GM18858 (cell line): ENCODE measurements at regions not wholly inside any gene's neighbourhood (a gene's known extent, or its start where the extent isn't known, plus 50 kb on each side); places are given as distances from the start of the nearest gene placed in this dataset.

Source experiments
- ATAC-seq: cut with Tn5 transposase; IDR thresholded peaks from one replicate; pipeline ENCODE4 v1.9.1; 2021; ENCODE audit not compliant: unreplicated experiment

DNA sequence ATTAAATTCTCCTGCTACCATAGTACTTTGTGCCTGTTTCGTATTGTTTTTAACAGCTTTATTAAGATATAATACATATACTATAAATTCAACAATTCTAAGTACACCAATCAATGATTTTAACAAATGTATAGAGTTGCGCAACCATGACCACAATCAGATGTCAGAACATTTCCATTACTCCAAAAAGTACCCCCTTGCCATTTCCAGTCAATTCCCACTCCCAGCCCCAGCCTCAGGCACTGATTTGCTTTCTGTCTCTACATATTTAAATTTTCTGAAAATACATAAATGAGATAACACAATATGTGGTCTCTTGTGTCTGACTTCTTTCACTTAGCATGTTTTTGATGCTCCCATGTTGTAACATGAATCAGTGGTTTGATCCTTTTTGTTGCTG, 193.9 kb downstream of the FIGN start:
- ATAC-seq, result no peak

DNA sequence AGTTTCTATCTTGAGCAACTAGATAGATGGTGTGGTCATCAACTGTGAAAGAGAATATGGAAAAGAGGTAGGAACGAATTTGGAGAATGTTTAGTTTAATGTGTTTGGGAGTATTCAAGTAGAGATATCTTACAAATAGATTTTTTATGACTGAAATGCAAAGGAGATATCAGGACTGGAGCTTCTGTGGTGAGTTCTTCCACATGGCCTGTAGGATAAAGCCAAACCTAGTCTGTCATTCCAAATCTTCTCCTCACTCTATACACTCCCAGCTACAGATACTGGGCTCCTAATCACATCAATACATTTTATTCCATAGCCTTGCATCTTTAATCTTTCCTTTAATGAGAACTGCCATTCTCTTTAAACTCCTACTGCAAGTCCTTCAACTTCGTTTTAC, 194.3 kb downstream of the FIGN start:
- ATAC-seq, result no peak

DNA sequence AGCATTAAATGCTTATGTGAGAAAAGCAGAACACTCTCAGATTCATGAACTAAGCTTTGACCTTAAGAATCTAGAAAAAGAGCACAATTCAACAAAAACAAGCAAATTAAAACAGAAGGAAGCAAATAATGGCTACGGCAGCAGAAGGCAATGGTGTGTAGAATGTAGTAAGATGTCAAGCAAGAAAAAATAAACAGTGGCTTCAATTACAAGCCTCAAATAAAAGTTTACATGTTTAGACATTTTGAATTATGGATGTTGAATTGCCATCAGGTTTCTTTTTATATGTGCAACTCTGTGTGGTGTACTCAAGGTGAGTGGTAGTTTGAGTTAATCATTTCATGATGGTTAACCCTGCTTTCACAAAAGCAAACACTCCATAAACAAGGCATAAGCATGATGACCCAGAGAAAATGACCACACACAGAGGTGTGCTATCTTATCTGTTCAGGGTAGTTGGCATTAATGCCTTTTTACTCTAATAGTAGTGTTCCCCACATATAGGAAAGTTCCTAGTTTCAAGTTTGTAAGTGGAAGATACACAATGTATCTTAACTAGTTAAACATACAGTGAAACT, 207.1 kb downstream of the FIGN start:
- no peak for ATAC-seq

DNA sequence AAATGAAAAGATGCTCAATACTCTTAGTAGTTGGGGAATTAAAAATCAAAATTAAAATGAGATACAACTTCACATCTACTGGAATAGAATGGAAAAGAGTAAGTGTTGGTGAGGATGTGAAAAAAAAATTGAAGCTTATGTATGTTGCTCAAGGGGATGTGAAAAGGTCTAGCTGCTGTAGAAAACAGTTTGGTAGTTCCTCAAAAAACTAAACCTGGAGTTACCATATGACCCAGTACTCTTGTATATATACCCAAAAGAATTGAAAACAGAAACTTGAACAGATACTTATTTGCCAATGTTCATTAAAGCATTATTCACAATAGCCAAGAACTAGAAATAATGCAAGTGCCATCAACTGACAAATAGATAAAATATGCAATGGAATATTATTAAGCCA, 208.4 kb downstream of the FIGN start:
- ATAC-seq, result no peak

DNA sequence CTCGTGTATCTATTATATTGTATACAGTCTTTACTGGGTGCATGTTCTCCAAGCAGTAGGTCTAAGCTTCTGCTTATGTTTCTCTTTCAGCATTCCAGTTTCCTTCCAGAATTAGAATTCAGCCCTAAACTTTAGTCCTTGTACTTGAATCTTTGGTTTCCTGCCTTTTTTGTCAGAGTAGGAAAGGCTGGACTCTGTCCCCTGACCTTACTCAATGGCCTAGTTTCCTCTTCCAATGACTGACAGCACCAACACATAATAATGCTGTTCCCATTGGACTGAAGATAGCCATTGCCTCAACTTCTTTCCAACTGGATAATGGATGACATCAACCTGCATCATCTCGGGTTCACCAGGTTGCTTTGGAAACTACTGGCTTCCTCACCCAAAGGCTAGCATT, 217.0 kb downstream of the FIGN start:
- no peak for ATAC-seq

DNA sequence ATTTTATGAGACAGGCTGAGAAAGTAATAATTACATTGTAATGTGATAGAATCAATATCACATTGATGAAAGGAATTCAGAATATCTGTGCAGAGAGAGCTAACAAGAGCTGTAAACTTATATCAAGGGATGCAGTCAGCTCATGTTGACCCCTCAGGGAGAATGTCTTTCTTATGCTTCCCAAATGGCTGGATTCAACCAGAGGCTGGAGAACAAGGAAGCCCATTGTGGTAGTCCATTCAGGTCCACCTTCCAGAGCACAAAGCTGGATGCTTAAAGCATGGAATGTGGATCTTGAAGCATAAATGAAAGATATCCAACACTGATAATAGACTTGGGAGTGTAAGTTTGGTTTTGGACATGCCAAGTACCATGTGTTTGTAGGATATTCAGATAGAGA, 220.0 kb downstream of the FIGN start:
- no peak for ATAC-seq

DNA sequence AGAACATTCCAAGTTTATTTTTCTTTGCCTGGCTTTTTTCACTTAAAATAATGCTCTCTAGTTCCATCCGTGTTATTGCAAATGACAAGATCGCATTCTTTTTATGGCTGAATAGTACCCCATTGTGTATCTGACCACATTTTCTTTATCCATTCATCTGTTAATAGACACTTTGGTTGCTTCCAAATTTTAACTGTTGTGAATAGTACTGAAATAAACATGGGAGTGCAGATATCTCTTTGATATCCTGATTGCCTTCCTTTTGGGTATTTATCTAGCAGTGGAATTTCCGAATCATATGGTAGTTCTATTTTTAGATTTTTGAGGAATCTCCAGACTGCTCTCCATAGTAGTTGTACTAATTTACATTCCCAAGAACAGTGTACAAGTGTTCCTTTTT, 230.5 kb downstream of the FIGN start:
- no peak for ATAC-seq

DNA sequence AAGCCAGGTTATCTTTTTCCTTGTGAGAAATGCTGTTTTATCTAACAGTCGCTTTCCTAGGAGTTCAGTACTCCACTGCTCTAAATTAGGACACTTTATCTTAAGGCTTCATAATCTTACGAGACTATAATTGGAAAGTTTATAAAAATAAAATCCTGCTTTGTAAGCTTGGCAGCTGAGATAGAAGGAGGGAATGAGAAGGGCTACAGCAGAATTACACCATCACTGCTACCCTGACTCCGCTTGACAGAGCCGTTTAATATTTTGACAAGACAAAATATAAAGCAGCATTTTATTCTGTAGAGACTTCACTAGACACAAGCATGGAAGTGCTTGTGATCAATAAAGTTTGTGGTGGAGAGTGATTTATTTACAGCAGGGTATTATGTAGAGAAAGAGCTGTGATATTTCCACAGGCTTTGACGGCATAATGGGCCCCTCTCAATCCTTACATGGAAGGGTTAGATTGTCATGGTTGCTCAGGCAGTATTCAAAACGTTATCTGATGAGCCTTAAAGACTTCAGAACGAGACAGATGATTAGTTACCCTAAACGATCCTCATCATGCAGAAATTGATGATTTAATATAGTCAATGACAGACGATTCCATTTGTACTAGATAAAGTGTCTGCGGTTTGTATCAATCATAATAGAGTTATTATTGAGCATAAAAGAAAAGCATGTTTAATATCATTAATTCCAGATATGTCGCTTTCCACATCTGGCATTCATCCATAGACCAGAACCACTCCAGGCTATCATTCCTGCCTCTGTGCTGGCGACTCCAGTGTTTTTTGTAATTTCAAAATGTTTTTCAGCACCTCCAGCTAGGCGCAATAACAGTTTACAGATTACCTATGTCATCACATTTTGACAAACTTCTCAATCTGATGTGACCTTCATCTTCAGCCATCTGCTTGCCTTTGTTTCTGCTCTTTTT, 242.2 kb downstream of the FIGN start:
- no peak for ATAC-seq

DNA sequence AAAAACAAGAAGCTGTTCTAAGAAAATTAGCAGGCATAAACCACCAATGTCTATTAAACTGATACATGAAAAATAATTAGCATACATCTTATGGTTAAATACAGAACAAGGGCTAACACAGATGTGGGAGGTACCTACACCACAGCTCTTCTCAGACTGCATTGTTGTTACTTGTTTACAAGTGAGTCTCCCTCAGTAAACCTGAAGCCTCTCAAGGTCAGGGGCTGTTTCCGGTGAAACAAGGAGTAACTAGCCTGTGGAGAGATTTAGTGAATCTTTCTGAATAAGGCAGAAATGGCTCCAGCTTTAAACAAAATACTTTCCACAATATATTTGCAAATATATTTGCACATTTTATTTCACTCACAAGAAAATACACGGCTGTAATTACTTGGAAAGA, 244.0 kb downstream of the FIGN start:
- no peak for ATAC-seq

DNA sequence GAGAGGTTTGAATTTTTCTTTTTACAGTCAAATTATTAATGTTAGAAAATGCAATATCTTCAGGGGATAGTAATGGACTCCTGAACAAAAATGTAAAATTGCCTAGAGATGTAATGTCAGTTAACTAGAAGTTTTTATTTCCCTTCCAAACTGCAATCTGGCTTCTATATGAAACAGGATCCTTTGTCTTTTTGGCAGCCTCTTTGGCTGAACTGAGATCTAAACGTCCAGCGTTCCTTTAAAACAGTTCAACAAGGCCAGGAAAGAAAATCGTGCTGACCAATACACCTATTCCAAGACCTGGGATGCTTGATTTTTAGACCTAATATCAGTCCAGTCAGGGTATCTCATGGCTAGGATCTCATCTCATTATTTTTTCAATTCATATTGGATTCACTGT, 245.5 kb downstream of the FIGN start:
- ATAC-seq, result no peak

DNA sequence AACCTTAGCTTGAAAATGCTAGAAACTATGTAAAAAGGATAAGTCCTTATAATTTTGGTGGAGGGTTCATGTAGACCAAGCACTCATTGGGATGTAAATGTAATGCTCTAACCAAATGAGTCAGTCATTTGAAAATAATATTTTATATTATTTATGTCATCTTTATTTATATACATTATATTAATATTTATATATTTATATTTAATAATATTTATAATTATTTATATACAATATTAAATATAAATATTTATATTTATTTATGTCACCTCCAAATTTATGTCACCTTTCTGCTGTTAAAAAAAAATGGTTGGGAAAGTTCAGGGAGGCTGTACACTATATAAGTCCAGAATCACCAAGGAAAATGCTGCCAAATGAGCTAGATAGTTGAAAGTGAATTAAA, 254.3 kb downstream of the FIGN start:
- ATAC-seq, result no peak

DNA sequence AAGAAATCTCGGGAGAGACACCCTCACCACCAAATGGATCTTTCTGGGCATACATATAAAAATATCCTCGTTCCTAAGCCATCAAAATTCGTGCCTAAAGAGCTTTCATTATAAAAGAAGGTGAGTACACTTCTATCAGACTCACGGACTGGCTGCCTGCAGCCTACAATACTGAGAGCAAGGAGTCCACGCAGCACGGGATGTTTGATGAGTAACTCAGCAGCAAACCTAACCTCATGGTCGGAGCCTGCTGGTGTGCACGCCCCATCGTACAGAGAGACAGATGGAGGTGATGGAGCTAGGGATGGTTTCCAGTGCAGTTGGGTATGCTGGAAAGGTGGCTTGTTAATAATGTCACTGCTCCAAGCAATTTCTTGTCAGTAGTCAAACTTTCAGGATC, 256.2 kb downstream of the FIGN start:
- ATAC-seq, result no peak

DNA sequence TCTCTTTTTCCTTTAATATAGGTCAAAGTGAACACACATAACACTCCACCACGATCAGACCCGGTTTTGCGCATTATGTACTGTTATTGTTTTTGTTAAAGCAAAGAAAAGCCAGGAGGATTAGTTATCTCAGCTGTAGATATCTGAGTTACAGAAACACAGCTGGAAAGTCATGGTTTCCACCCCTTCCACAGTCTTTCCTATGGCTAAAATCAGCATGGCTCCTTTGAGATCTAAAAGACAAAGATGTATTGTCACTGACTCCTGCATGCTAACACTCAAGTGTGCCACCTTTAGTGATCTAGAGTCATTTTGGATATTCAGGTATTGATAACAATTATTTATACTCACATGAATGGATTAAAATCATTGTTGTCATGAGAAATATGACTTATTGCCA, 260.0 kb downstream of the FIGN start:
- ATAC-seq, result no peak

DNA sequence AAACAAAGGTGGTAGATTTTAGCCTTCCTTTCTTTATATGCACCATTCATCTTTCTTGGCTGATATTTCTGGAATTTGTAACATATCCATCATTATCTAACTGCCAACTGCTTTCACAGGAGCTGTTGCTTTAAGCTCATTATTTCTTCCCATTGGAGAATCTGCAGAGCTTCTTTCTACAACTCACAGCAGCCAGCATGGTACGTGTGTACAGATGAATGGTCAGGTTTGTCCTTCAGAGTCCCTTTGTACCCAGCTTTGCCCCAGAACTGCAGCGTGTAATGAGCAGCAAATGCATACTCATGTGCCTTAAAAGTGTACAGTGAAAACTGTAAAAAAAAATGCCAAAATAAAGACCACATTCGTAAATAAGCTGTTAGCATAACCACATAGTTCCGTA, 260.9 kb downstream of the FIGN start:
- no peak for ATAC-seq

DNA sequence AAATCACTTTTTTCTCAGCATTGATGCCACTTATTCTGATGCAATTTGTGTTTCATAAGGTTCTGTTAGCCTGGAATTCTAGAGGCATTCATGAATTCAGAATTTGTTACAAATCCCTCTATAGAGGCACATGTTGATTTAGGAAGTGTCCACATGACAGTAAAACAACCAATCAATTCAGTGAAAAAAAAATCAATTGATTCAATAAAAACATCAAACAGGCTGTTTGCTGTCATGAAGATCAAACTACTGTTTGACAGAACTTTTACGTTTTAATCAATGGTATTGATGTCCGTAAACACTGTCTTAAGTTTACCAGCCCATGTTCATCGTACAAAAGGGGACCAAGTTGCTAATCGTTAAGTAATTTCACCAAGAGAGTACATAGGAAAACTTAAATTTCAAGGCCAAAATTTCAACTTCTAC, 261.5 kb downstream of the FIGN start:
- no peak for ATAC-seq

DNA sequence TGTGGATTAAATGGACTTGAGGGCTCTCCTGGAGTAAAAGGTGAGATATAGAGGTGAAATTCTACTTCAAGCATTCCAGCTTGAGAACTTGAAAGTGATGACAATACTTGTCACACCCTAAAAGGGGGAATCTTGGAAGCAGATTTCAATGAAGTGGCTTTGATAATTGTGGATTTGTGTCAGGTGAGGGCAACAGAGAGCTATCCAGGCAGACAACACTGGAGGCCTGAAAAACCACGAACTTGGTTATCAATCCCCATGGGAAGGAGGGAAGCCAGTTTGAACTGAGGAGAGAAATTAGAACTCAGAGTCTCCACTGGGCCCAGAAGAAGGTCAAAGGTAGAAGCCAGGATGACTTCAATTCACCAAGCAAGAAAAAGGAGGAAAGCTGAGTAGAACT, 263.9 kb downstream of the FIGN start:
- no peak for ATAC-seq

DNA sequence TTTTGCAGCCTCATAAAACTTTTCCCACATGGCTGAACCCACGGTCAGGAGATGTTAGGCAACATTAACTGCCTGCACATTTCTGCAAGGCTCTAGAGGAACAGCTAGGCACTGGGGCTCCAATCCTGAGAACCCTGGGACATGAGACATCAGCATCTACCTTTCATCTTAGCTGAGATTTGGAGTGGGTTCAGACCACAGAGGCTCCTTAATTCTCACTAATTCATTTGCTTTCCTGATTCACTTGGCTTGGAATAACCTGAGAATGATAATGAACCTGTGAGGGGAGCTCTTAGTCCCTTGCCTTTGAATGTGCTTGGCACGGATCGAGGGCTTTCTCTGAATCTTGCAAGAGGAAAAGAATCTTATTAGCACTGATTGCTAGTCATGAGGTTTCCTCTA, 266.2 kb downstream of the FIGN start:
- no peak for ATAC-seq

DNA sequence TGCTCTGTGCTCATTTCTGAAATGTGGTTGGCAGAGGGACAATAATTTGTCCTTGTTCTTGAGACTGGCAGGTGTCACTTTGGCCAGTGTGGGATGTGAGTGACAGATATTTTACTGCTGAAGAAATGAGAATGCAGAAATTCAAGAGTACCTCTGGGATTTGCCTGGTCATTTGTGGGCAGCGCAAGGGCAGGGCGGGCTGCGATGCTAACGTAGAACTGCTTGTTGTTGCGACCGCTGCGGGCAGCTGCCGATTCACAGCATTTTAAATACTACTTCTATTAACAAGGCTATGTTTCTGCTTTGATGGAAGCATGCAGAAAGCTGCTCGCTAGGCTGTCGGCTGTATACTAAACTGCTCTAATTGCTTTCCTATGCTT, 268.6 kb downstream of the FIGN start:
- ATAC-seq, result no peak

DNA sequence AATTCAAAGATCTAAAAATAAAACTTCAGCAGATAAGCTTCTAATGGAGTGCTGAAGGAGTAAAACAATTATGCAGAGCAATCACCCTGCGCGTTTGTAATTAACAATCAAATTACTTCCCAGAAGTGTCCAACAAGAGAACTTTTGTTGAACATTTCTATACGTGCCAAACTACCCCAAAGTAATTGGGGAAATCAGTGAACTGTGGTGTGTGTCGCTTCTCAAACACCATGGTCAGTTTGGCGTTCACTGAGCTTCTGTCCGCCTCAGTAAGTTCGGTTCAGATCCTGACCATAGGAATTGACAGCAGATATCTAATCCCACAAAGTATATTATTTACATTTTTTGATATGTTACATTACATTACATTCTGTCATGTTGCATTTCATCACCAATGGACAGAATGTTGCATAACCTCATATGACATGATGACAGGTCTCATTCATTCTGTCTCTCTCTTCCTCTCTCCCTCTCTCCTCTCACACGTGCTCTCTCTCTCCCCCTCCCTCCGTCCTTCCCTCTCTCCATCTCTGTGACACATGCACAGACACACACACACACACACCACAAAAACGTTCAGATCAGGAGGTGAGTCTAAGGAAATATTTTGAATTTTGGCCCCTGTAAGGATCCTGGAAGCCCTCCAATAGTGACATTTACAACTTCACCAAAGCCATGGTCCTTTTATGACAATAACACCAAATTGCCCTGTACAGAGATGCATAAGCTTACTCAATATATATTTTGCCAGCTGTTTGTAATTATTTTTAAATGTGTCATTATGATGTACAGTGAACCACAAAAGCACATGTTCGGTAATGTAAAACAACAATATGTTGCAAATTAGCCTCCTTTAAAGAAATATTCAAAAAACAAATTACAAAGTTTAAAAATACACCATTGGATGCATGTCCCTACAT, 269.2 kb downstream of the FIGN start:
- ATAC-seq, result no peak

DNA sequence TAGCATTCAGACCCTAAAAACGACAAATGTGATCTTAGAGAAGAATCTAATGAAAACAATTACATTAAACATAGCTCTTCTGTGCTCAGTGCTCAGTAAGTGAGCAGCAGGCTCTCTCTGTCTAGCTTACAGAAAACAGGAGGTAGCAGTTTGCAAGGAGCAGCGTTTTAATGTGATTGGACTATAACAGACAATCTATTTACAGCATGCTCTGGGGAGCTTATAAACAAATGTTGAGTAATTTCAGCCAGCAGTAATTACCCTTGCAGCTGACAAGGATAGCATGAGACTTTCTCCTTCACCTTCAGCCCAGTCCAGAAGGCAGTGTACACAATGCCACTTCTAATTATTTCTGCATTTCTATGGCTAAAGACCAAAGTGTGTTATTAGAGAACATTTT, 270.4 kb downstream of the FIGN start:
- no peak for ATAC-seq

DNA sequence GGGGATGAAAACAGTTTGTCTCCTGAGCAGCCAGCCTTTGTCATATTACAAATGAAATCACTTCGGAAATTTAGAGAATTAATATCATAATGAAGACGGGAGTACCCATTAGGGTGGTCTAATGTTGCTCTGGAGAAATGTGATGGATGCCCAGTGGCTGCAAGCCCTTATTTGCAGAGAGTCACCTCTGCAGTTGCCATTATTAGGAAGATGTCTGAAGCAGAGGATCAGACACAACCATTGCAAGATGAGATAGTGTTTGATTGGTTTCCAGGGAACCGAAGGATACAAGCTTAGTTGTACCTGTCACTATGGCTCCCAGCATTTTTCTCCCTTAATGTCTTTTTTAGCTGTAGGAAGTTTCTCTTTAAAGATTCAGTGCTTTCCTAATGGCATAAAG, 272.4 kb downstream of the FIGN start:
- ATAC-seq, result no peak

DNA sequence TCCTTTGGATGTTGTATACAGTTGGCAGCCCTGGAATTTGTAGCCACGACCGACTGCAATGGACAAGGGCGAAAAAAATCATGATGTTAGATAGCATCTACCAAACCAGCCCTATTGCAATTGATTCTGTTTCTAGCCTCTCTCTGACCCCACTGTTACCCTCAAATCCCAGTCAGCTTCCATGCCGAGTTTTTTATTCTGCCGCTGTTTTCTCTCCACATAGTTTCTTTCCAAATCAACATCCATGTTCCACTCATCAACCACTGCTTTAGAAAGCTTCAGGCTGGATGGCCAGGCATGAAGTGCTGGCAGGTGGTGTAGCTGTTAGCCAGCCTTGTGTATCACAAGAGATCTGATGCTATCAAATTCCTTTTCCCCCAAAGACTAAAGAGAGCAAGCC, 272.8 kb downstream of the FIGN start:
- ATAC-seq, result no peak
